Fibroblast of mammary gland (primary cell): ENCODE measurements at regions not wholly inside any gene's neighbourhood (a gene's known extent, or its start where the extent isn't known, plus 50 kb on each side); places are given as distances from the start of the nearest gene placed in this dataset.

Experiments used
- DNase-seq: peaks from one replicate; pipeline ENCODE4 v3.0.0-alpha.2; 2010; ENCODE audit warnings: low read depth
- H3K4me3 ChIP-seq: 2 replicates; pipeline ENCODE4 v1.5.1; 2011; ENCODE audit warnings: low read depth, mild to moderate bottlenecking, low read length, moderate library complexity; ENCODE audit not compliant: control insufficient read depth
- TF ChIP-seq, protein P1 (sequence below): conservative IDR thresholded peaks from 2 replicates; pipeline ENCODE4 v1.5.1; 2011; ENCODE audit warnings: low read depth, low read length, inconsistent platforms; ENCODE audit not compliant: control insufficient read depth, insufficient read depth

DNA sequence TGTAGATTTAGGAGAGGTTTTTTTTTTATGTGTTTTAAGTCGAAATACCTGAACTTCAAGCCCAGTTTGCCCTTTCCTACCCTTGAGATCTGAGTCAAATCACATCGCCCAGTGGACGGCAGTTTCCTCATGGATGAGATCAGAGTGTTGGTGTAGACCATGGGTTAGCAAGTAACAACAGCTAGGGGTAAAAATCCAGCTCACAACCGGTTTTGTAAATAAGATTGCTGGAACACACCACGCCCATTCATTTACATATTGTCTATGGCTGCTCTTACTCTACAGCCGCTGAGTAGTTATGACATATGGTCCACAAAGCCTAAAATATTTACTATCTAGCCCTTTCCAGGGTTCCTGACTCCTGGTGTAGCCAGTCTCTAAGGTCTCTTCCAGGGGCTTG is 158.5 kb upstream of the PLEKHG7 start:
- TF ChIP-seq, protein P1, sequence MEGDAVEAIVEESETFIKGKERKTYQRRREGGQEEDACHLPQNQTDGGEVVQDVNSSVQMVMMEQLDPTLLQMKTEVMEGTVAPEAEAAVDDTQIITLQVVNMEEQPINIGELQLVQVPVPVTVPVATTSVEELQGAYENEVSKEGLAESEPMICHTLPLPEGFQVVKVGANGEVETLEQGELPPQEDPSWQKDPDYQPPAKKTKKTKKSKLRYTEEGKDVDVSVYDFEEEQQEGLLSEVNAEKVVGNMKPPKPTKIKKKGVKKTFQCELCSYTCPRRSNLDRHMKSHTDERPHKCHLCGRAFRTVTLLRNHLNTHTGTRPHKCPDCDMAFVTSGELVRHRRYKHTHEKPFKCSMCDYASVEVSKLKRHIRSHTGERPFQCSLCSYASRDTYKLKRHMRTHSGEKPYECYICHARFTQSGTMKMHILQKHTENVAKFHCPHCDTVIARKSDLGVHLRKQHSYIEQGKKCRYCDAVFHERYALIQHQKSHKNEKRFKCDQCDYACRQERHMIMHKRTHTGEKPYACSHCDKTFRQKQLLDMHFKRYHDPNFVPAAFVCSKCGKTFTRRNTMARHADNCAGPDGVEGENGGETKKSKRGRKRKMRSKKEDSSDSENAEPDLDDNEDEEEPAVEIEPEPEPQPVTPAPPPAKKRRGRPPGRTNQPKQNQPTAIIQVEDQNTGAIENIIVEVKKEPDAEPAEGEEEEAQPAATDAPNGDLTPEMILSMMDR: no peak
- DNase-seq: no peak
- no peak overlapping the region for H3K4me3 ChIP-seq

DNA sequence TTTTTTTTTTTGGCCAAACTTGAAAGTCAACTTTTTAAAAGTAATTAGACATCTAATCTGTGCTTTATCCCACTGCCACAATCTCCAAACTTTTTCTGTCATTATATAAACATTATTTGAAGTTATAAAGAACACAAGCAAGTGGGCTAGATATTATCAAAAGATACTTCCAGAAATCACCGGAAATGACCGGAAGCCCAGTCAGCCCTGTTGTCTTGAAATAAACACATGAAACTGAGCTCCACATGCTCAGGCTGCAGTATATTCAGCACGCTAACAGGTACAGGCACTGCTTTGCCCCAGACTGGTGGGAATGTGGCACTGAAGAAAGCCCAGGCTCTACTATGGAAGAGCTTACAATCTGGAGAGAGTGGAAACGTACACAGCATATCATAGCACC is 158.9 kb upstream of the PLEKHG7 start:
- DNase-seq: no peak
- no peak overlapping the region for H3K4me3 ChIP-seq
- TF ChIP-seq, protein P1: no peak

- peak; percentile 22 for DNase-seq
- TF ChIP-seq, protein P1: no peak
- no peak overlapping the region for H3K4me3 ChIP-seq
Observed at GRCh38 chr12:92543359-92543758, 159.4 kb upstream of the PLEKHG7 start.

DNA sequence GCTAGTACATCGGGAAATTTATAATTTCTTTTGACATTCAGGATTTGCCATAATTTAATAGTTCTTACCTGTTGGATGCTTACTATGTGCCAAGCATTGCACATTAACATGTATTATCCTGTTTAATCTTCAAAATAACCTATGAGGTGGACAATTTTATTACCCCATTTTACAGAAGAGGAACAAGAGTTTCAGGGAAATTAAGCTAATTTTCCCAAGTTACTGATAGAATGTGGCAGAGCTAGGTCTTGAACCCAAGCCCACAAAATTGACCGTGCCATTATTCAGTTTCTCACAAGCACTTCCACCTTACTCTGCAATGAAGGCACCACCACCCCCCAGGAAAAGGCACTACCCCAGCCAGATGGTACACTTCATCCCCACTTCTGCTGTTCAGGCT is 161.1 kb upstream of the PLEKHG7 start:
- no peak overlapping the region for H3K4me3 ChIP-seq
- no peak for DNase-seq
- TF ChIP-seq, protein P1: no peak

DNA sequence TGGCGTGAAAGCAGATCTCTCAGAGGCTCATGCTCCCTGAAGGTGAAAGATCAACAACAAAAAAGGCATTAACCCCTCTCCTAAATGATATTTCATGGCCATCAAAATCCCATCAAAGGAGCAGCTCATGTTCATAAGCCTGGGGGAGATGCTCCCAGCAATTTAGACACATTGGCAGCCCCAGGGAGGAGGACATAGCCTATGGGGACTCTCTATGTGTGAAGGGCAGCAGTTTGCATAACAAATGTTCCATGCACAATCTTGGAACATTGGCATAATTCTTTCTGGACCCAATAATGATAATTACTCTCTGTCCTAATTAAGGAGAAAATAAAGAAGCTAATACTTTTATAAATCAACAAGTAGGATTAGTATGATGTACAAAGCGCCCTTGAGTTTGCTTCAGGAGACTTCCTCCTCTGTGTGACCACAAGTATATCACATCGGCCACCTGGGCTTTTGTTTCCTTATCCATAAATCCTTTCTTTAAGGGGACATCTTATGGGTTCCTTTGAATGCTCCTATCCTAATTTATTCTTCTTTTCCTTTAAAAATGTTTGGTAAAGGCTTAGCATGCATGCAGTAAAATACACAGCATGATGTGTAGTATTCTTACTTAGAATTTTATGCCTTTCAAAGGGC is 161.9 kb upstream of the PLEKHG7 start:
- no peak overlapping the region for H3K4me3 ChIP-seq
- no peak for DNase-seq
- TF ChIP-seq, protein P1: no peak

- DNase-seq: no peak
- no peak overlapping the region for H3K4me3 ChIP-seq
- TF ChIP-seq, protein P1: no peak
Observed at GRCh38 chr12:92539976-92540781, 162.6 kb upstream of the PLEKHG7 start.
